GM21737 (cell line): ENCODE measurements at regions not wholly inside any gene's neighbourhood (a gene's known extent, or its start where the extent isn't known, plus 50 kb on each side); places are given as distances from the start of the nearest gene placed in this dataset.

ENCODE experiments used
- ATAC-seq: cut with Tn5 transposase; IDR thresholded peaks from one replicate; pipeline ENCODE4 v1.9.1; 2021; ENCODE audit warnings: mild to moderate bottlenecking, moderate library complexity; ENCODE audit not compliant: unreplicated experiment

GRCh38 chr14:25108291-25108690 lies 58.3 kb upstream of the STXBP6 start:
- ATAC-seq: no peak

DNA sequence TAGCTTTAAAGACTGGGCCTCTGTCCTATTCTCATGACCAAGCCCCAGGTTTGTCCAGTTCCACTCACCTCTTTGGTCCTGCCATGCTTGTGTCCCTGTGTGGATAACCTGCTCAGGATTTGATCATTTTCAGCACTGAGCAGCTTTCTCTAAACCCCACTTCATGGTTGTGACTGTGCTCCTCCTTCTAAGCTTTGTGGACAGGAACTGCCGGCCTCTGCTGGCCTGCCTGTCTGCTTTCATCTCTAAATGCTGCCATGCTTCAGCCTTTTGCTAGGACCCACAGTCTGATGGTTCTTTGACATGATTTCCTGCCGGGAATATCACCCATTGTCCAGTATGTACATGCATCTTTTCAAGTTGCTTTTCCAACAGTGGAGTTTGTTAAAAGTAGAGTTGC lies 53.9 kb upstream of the STXBP6 start:
- ATAC-seq: no peak

GRCh38 chr14:25103271-25103670 lies 53.3 kb upstream of the STXBP6 start:
- ATAC-seq: no peak

- ATAC-seq: no peak
Measured at GRCh38 chr14:25102788-25103187, 52.8 kb upstream of the STXBP6 start.

GRCh38 chr14:25101276-25101675 lies 51.3 kb upstream of the STXBP6 start:
- no peak for ATAC-seq
